T47D (cell line): ENCODE measurements at regions not wholly inside any gene's neighbourhood (a gene's known extent, or its start where the extent isn't known, plus 50 kb on each side); places are given as distances from the start of the nearest gene placed in this dataset.
"Not testable (repeated sequence)": the region's sequence is repeated elsewhere in the genome, so short reads cannot be mapped to it uniquely, and the experiment has no call there.

Experiments
- DNase-seq, 2 experiments: peaks; one replicate each; pipeline versions ENCODE4 v3.0.0 to v3.0.0-alpha.2; 2011 to 2012; ENCODE audit warnings: low read depth in 1 of 2, low spot score in 1 of 2
- JUND ChIP-seq: IDR thresholded peaks from 2 replicates; pipeline ENCODE4 v1.6.1; 2012; ENCODE audit warnings: low read depth
- in situ Hi-C: cut with HindIII; loops from 2 replicates; pipeline ENCODE4 v1.10.0; 2016; ENCODE audit warnings: low sequenced_read_pairs, low pct_unique_long_range_greater_than_20kb

GRCh38 chr11:12606597-12606996 is 67.6 kb upstream of the TEAD1 start:
- in situ Hi-C loops, result no loop called here
- no peak for TF ChIP-seq JUND
- no peak for DNase-seq

GRCh38 chr11:12608678-12609077 is 65.5 kb upstream of the TEAD1 start:
- DNase-seq, in situ Hi-C loops: not testable (repeated sequence)

DNA sequence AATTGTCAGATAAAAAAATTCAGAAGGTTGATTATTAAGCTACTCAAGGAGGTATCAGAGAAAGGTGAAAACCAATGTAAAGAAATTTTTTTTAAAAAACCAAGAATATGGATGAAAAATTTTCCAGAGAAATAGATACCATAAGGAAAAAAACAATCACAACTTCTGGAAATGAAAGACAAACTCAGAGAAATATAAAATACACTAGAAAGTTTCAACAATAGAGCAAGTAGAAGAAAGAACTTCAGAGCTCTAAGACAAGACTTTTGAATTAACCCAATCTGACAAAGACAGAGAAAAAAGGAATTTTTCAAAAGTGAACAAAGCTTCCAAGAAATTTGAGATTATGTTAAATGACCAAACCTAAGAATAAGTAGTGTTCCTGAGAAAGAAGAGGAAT is 62.9 kb upstream of the TEAD1 start:
- TF ChIP-seq JUND, result no peak
- DNase-seq, result no peak
- in situ Hi-C loops, result no loop called here

DNA sequence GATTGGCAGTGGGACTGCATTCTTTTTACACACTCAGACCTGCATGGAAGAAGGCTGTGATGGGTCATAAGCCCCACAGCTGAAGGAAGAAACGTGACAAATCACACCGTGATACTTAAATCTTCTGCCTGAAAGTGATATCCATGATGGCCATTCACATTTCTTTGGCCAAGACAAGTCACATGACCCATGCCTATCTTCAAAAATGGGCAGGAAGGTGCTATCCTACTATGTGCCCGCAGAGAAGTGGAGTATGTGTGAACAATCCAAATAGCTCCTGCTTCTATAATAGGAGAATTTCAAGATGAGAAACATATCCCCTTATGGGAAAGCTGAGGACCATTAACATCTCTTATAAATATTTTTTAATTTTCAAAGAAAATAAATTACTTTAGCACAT is 56.6 kb upstream of the TEAD1 start:
- TF ChIP-seq JUND, result no peak
- DNase-seq, result no peak
- in situ Hi-C loops, result no loop called here

DNA sequence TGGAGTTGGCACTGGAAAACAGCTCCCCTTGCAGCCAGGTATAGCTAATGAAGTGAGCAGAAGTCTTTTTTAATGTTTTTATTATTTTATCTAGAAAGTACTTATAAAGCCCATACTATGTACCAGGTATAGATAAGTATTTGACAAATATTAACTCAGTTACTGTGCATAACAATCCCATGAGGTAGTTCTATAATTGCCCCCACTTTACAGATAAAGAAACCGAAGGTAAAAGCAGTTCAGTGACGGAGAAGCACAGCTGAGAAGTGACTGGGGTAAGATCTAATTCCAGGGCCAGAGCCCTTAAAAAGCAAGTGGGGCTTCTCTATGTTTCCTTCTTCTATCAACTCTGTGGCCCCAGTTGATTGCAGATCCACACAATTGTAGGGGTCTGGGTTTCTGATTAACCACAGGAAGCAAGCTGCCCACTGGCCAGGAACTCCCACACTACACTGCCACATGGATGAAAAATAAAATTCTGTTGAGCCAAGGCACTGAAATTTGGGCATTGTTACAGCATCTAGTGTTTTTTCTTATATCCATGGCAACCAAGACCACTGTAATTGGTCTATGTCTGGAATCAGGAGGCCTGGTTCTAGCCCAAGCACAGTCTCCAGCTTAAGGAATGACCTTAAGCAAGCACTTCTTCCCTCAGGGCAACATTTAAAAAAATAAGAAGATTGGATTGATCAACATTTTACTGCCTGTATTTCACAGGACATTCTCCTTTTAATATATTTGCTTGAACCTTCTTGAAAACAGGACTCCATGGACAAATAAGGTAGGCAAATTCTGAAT is 55.3 kb upstream of the TEAD1 start:
- DNase-seq, result no peak
- TF ChIP-seq JUND, result no peak
- in situ Hi-C loops, result no loop called here

DNA sequence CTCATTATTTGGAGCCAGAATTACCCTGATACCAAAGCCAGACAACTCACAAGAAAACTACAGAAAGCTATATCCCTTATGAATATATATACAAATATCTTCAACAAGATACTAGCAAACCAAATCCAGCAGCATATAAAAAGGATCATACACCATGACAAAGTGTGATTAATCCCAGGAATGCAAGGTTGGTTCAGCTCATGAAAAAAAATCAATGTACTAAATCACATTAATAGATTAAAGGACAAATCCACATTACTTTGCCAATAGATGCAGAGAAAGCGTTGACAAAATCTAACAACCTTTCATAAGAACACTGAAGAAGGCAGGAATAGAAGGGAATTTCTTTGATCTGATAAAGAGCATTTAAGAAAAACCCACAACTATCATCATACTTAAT is 50.4 kb upstream of the TEAD1 start:
- in situ Hi-C loops, result no loop called here
- DNase-seq, result no peak
- no peak for TF ChIP-seq JUND
